IMR-90 (cell line): ENCODE measurements at regions not wholly inside any gene's neighbourhood (a gene's known extent, or its start where the extent isn't known, plus 50 kb on each side); places are given as distances from the start of the nearest gene placed in this dataset.

Source experiments
- ATAC-seq: fragments of 200-7000 bp; cut with Tn5 transposase; 2 replicates; pipeline ENCODE4 v1.9.1; 2020; ENCODE audit warnings: low read depth, mild to moderate bottlenecking, moderate library complexity
- BruUV-seq: library from RNA; stranded (reverse); fragments of 400-500 nt; replicated peaks from 2 replicates; lab custom pipeline; 2021; lab: Mats Ljungman, UMichigan
- CTCF ChIA-PET: fragments of 300-600 bp; formaldehyde crosslinking; extraction: SDS; loops from one replicate; lab custom pipeline; 2021; ENCODE audit warnings: antibody characterized with exemption; lab: Yijun Ruan, JAX
- POLR2A ChIA-PET: fragments of 300-600 bp; sonication (Branson Sonifier 250); formaldehyde crosslinking; loops from one replicate; lab custom pipeline; 2022; ENCODE audit warnings: antibody characterized with exemption; ENCODE audit not compliant: unreplicated experiment; lab: Charles Lee
- DNase-seq: peaks from one replicate; pipeline ENCODE4 v3.0.0; 2013
- H2AFZ ChIP-seq: replicated peaks from 2 replicates; pipeline ENCODE3; 2013; ENCODE audit warnings: low read length, mild to moderate bottlenecking; ENCODE audit not compliant: poor library complexity
- H2AK5ac ChIP-seq: 2 replicates; pipeline ENCODE4 v1.6.1; 2013; ENCODE audit warnings: low read depth, low read length, inconsistent platforms
- H2AK9ac ChIP-seq: replicated peaks from 2 replicates; pipeline ENCODE3; 2013; ENCODE audit warnings: mild to moderate bottlenecking, low read depth, low read length, moderate library complexity; ENCODE audit not compliant: poor library complexity
- H2BK120ac ChIP-seq: 2 replicates; pipeline ENCODE4 v1.6.1; 2013; ENCODE audit warnings: low read depth, low read length, inconsistent platforms
- H2BK15ac ChIP-seq: 3 replicates; pipeline ENCODE4 v1.6.1; 2013; ENCODE audit warnings: low read depth, low read length, inconsistent platforms
- H2BK20ac ChIP-seq: 2 replicates; pipeline ENCODE4 v1.6.1; 2013; ENCODE audit warnings: low read depth, mild to moderate bottlenecking, inconsistent platforms, low read length, moderate library complexity
- H2BK5ac ChIP-seq: 2 replicates; pipeline ENCODE4 v1.6.1; 2013; ENCODE audit warnings: mild to moderate bottlenecking, low read depth, low read length, inconsistent platforms; ENCODE audit not compliant: poor library complexity, severe bottlenecking
- H3K14ac ChIP-seq: replicated peaks from 2 replicates; pipeline ENCODE4 v1.6.1; 2013; ENCODE audit warnings: low read depth, low read length, inconsistent platforms
- H3K18ac ChIP-seq: 2 replicates; pipeline ENCODE4 v1.6.1; 2013; ENCODE audit warnings: low read depth, low read length, control low read depth
- H3K23ac ChIP-seq: 2 replicates; pipeline ENCODE4 v1.6.1; 2013; ENCODE audit warnings: low read depth, low read length, inconsistent platforms
- H3K27ac ChIP-seq: 2 replicates; pipeline ENCODE4 v1.5.1; 2013; ENCODE audit warnings: mild to moderate bottlenecking, control low read depth, low read length; ENCODE audit not compliant: insufficient read depth
- H3K27me3 ChIP-seq: 2 replicates; pipeline ENCODE4 v1.6.1; 2013; ENCODE audit warnings: low read length; ENCODE audit not compliant: control insufficient read depth, insufficient read depth
- H3K36me3 ChIP-seq: 2 replicates; pipeline ENCODE4 v1.6.1; 2013; ENCODE audit warnings: low read length, mixed read lengths; ENCODE audit not compliant: control insufficient read depth, insufficient read depth
- H3K4ac ChIP-seq: 2 replicates; pipeline ENCODE4 v1.6.1; 2013; ENCODE audit warnings: low read depth, low read length, inconsistent platforms
- H3K4me1 ChIP-seq: 2 replicates; pipeline ENCODE4 v1.6.1; 2013; ENCODE audit warnings: low read length, mixed read lengths; ENCODE audit not compliant: control insufficient read depth, insufficient read depth
- H3K4me2 ChIP-seq: 2 replicates; pipeline ENCODE4 v1.6.1; 2013; ENCODE audit warnings: low read depth, mild to moderate bottlenecking, control low read depth, low read length, moderate library complexity
- H3K4me3 ChIP-seq: 2 replicates; pipeline ENCODE4 v1.5.1; 2013; ENCODE audit warnings: low read depth, mild to moderate bottlenecking, control low read depth, low read length, moderate library complexity; ENCODE audit not compliant: insufficient read depth
- H3K56ac ChIP-seq: 2 replicates; pipeline ENCODE4 v1.6.1; 2013; ENCODE audit warnings: low read length, inconsistent platforms; ENCODE audit not compliant: insufficient read depth; ENCODE audit errors: extremely low read depth
- H3K79me1 ChIP-seq, 2 experiments: 2 replicates each; pipeline ENCODE4 v1.6.1; 2013; ENCODE audit warnings: low read length in 2 of 2, inconsistent platforms in 1 of 2, low read depth in 1 of 2
- H3K9ac ChIP-seq: 2 replicates; pipeline ENCODE4 v1.6.1; 2013; ENCODE audit warnings: low read depth, low read length, control low read depth
- H3K9me1 ChIP-seq: 2 replicates; pipeline ENCODE4 v1.6.1; 2013; ENCODE audit warnings: low read length, inconsistent platforms; ENCODE audit not compliant: insufficient read depth
- H3K9me3 ChIP-seq: 2 replicates; pipeline ENCODE4 v1.6.1; 2013; ENCODE audit warnings: low read length; ENCODE audit not compliant: control insufficient read depth, insufficient read depth
- H4K20me1 ChIP-seq: 2 replicates; pipeline ENCODE4 v1.6.1; 2013; ENCODE audit warnings: low read length, inconsistent platforms; ENCODE audit not compliant: insufficient read depth
- H4K5ac ChIP-seq: 2 replicates; pipeline ENCODE4 v1.6.1; 2013; ENCODE audit warnings: mild to moderate bottlenecking, low read depth, low read length, control low read depth
- H4K8ac ChIP-seq, 2 experiments: 2 replicates each; pipeline ENCODE4 v1.6.1; 2013; ENCODE audit warnings: low read depth in 2 of 2, low read length in 2 of 2, control low read depth in 1 of 2, inconsistent platforms in 1 of 2
- H4K91ac ChIP-seq: 2 replicates; pipeline ENCODE4 v1.6.1; 2013; ENCODE audit warnings: low read depth, low read length, inconsistent platforms; ENCODE audit not compliant: insufficient read depth
- BHLHE40 ChIP-seq: fragments of 150-350 bp; IDR thresholded peaks from 2 replicates; pipeline ENCODE4 v1.6.1; 2016; ENCODE audit warnings: mild to moderate bottlenecking, low read depth, low read length
- CEBPB ChIP-seq: IDR thresholded peaks from 2 replicates; pipeline ENCODE4 v1.6.1; 2012; ENCODE audit warnings: low read depth, low read length, improper control_type of control experiment
- CHD1 ChIP-seq: IDR thresholded peaks from 2 replicates; pipeline ENCODE4 v1.6.1; 2012; ENCODE audit warnings: low read depth, low read length, improper control_type of control experiment
- FOS ChIP-seq: fragments of 150-350 bp; IDR thresholded peaks from 2 replicates; pipeline ENCODE4 v1.6.1; 2016; ENCODE audit warnings: low read depth, low read length
- MAZ ChIP-seq: IDR thresholded peaks from 2 replicates; pipeline ENCODE4 v1.6.1; 2012; ENCODE audit warnings: low read depth, mild to moderate bottlenecking, low read length, improper control_type of control experiment, moderate library complexity, borderline replicate concordance
- MXI1 ChIP-seq: IDR thresholded peaks from 2 replicates; pipeline ENCODE4 v1.6.1; 2012; ENCODE audit warnings: low read depth, mild to moderate bottlenecking, low read length, moderate library complexity, borderline replicate concordance
- NFE2L2 ChIP-seq: fragments of 150-350 bp; IDR thresholded peaks from 2 replicates; pipeline ENCODE4 v1.6.1; 2016; ENCODE audit warnings: low read depth, mild to moderate bottlenecking, low read length
- RAD21 ChIP-seq: IDR thresholded peaks from 2 replicates; pipeline ENCODE4 v1.6.1; 2012; ENCODE audit warnings: low read length, improper control_type of control experiment
- RCOR1 ChIP-seq: IDR thresholded peaks from 2 replicates; pipeline ENCODE4 v1.6.1; 2012; ENCODE audit warnings: mild to moderate bottlenecking, low read length, improper control_type of control experiment; ENCODE audit not compliant: insufficient replicate concordance
- RFX5 ChIP-seq: IDR thresholded peaks from 2 replicates; pipeline ENCODE4 v1.8.0; 2012; ENCODE audit warnings: low read depth, mild to moderate bottlenecking, low read length, moderate library complexity
- SMC3 ChIP-seq: fragments of 150-350 bp; IDR thresholded peaks from 2 replicates; pipeline ENCODE4 v1.6.1; 2016; ENCODE audit warnings: low read depth, mild to moderate bottlenecking, antibody characterized with exemption, low read length, moderate library complexity
- WGBS, 2 experiments: methylation state at CpG; one replicate each; pipeline versions ENCODE4 v1.1.5 to v1.1.7; 2013; ENCODE audit warnings: missing lambda C conversion rate in 2 of 2; ENCODE audit not compliant: insufficient read length in 1 of 2; ENCODE audit errors: extremely low coverage in 2 of 2; 5-methylcytosine and 5-hydroxymethylcytosine counted together
- dilution Hi-C: fragments of 300-500 bp; cut with HindIII; formaldehyde crosslinking; loops from one replicate; pipeline ENCODE4 v1.14.3; 2018; ENCODE audit warnings: low sequenced_read_pairs; ENCODE audit not compliant: unreplicated experiment
- in situ Hi-C: fragments of 300-500 bp; cut with MboI; formaldehyde crosslinking; loops from 3 replicates; pipeline ENCODE4 v1.14.3; 2019; ENCODE audit warnings: low sequenced_read_pairs, inconsistent platforms, mixed read lengths
- intact Hi-C: fragments of 100-400 bp; cut with micrococcal nuclease; formaldehyde crosslinking; loops from 2 replicates; pipeline ENCODE4 v1.10.0; 2022
- TF ChIP-seq, protein P1 (sequence below): conservative IDR thresholded peaks from 2 replicates; pipeline ENCODE4 v1.5.1; 2012; ENCODE audit warnings: mild to moderate bottlenecking, low read depth, low read length, improper control_type of control experiment
- TF ChIP-seq, protein P2 (sequence below): fragments of 150-350 bp; IDR thresholded peaks from 2 replicates; pipeline ENCODE4 v1.6.1; 2017; ENCODE audit warnings: mild to moderate bottlenecking, antibody characterized with exemption, low read length, low read depth
- TF ChIP-seq, protein P3 (sequence below): fragments of 150-350 bp; IDR thresholded peaks from 2 replicates; pipeline ENCODE4 v1.6.1; 2016; ENCODE audit warnings: low read depth, mild to moderate bottlenecking, low read length, moderate library complexity, borderline replicate concordance

DNA sequence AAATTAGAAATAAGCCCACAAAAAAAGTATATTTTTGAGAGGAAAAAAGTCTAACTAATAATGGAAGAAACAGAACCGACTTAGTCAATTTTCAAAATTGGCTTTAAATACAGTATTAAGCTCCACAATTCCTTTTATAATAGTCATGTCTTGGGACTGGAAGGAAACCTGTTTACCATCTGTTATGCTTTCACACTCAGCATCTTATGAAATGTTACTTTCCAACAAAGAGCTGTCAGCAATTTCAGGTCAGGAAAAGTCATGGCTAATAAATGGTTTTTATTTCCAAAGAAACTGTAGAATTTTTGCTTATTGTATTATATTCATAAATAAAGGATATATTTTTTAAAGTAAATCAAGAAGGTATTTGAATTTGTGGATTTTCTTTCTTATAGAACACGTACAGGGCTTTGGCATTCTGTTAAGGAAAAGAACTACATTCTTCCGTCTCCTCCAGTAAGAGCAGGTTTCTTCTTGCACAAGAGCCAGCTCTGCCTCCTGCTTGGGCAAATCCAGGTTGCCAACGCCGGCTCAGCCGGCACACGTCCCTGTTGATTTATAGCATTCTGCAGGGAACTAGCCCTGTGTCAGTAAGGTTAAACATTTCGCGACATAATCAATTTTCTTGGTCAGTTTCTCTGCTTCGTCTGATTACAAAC lies 52.9 kb upstream of the GPR12 start:
- H4K8ac ChIP-seq: no peak overlapping the region
- H2BK15ac ChIP-seq: no peak overlapping the region
- 33% methylated on average over 4 of the region's 10 CpGs; no CpG with 5 or more reads in 1 of the 2 experiments for WGBS, 2 experiments
- peaks cover 7% of the 10 kb centered on the region for H3K27me3 ChIP-seq
- no peaks in the 10 kb centered on the region for H3K9me1 ChIP-seq
- H3K56ac ChIP-seq: no peak overlapping the region
- no peak overlapping the region for H3K4me2 ChIP-seq
- H4K91ac ChIP-seq: no peak overlapping the region
- ChIA-PET CTCF (no interaction called here), POLR2A (no interaction called here)
- no peak overlapping the region for H2AK9ac ChIP-seq
- H3K4me3 ChIP-seq: no peak overlapping the region
- intact Hi-C loops (no loop called here), in situ Hi-C loops (no loop called here), dilution Hi-C loops (no loop called here)
- H2AK5ac ChIP-seq: no peak overlapping the region
- no peak overlapping the region for H2BK5ac ChIP-seq
- no peak overlapping the region for H3K4ac ChIP-seq
- H4K5ac ChIP-seq: no peak overlapping the region
- no peaks in the 10 kb centered on the region for H3K36me3 ChIP-seq
- H2AFZ ChIP-seq: no peak overlapping the region
- no peak overlapping the region for H3K18ac ChIP-seq
- no peaks in the 10 kb centered on the region for H3K79me1 ChIP-seq
- no peak overlapping the region for H3K27ac ChIP-seq
- H3K9ac ChIP-seq: no peak overlapping the region
- no peak overlapping the region for H2BK20ac ChIP-seq
- DNase-seq (no peak), ATAC-seq (no peak)
- no peak for TF ChIP-seq RCOR1
- TF ChIP-seq BHLHE40: no peak
- no peak for TF ChIP-seq MAZ
- TF ChIP-seq, protein P1, sequence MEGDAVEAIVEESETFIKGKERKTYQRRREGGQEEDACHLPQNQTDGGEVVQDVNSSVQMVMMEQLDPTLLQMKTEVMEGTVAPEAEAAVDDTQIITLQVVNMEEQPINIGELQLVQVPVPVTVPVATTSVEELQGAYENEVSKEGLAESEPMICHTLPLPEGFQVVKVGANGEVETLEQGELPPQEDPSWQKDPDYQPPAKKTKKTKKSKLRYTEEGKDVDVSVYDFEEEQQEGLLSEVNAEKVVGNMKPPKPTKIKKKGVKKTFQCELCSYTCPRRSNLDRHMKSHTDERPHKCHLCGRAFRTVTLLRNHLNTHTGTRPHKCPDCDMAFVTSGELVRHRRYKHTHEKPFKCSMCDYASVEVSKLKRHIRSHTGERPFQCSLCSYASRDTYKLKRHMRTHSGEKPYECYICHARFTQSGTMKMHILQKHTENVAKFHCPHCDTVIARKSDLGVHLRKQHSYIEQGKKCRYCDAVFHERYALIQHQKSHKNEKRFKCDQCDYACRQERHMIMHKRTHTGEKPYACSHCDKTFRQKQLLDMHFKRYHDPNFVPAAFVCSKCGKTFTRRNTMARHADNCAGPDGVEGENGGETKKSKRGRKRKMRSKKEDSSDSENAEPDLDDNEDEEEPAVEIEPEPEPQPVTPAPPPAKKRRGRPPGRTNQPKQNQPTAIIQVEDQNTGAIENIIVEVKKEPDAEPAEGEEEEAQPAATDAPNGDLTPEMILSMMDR: no peak
- TF ChIP-seq FOS: no peak
- TF ChIP-seq, protein P2, sequence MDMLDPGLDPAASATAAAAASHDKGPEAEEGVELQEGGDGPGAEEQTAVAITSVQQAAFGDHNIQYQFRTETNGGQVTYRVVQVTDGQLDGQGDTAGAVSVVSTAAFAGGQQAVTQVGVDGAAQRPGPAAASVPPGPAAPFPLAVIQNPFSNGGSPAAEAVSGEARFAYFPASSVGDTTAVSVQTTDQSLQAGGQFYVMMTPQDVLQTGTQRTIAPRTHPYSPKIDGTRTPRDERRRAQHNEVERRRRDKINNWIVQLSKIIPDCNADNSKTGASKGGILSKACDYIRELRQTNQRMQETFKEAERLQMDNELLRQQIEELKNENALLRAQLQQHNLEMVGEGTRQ: no peak
- no peak for TF ChIP-seq MXI1
- TF ChIP-seq, protein P3, sequence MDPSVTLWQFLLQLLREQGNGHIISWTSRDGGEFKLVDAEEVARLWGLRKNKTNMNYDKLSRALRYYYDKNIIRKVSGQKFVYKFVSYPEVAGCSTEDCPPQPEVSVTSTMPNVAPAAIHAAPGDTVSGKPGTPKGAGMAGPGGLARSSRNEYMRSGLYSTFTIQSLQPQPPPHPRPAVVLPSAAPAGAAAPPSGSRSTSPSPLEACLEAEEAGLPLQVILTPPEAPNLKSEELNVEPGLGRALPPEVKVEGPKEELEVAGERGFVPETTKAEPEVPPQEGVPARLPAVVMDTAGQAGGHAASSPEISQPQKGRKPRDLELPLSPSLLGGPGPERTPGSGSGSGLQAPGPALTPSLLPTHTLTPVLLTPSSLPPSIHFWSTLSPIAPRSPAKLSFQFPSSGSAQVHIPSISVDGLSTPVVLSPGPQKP: no peak
- no peak for TF ChIP-seq CEBPB
- no peak for TF ChIP-seq CHD1
- TF ChIP-seq RFX5: no peak
- no peak for TF ChIP-seq SMC3
- no peak for TF ChIP-seq NFE2L2
- TF ChIP-seq RAD21: no peak
- no peak overlapping the region for H3K14ac ChIP-seq
- H4K20me1 ChIP-seq: no peaks in the 10 kb centered on the region
- BruUV-seq: no TSS peak
- H2BK120ac ChIP-seq: no peak overlapping the region
- H3K9me3 ChIP-seq: no peaks in the 10 kb centered on the region
- no peaks in the 10 kb centered on the region for H3K4me1 ChIP-seq
- H3K23ac ChIP-seq: no peak overlapping the region
